ENCODE measurements at regions not wholly inside any gene's neighbourhood (a gene's known extent, or its start where the extent isn't known, plus 50 kb on each side); places are given as distances from the start of the nearest gene placed in this dataset.

DNA sequence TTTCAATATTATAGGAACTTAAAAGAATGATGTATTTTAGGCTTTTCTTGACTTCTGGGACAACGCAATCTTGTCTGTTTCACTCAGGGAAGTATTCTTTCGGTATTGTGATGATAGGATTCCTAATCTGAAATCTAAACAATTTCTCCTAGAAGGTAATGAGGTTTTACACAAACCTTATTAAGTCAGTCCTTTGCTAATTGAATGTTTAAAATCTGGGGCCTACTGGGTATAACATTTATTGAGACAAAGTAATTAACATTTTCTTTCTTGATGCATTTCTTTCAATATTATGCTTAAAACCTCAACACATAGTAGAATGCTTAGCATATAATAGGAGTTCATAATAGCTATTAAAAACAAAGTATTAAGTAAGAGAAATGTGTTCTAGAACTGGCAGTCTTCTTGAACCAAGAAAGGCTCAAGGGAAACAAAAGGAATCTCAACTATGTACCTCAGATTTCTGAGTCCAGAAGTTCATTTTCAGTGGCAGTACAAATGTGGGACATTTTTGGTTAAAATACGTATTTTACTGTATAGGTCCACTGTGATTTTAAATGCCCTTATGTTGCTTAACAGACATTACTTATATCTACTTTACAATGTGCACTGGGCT, 121.4 kb upstream of the BMP2 start:
- TF ChIP-seq, protein P1, sequence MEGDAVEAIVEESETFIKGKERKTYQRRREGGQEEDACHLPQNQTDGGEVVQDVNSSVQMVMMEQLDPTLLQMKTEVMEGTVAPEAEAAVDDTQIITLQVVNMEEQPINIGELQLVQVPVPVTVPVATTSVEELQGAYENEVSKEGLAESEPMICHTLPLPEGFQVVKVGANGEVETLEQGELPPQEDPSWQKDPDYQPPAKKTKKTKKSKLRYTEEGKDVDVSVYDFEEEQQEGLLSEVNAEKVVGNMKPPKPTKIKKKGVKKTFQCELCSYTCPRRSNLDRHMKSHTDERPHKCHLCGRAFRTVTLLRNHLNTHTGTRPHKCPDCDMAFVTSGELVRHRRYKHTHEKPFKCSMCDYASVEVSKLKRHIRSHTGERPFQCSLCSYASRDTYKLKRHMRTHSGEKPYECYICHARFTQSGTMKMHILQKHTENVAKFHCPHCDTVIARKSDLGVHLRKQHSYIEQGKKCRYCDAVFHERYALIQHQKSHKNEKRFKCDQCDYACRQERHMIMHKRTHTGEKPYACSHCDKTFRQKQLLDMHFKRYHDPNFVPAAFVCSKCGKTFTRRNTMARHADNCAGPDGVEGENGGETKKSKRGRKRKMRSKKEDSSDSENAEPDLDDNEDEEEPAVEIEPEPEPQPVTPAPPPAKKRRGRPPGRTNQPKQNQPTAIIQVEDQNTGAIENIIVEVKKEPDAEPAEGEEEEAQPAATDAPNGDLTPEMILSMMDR (IDR thresholded peaks at IDR 0.05; ENCODE audit: low read depth, low read length, missing input control), result no peak
- TF ChIP-seq, protein P2, sequence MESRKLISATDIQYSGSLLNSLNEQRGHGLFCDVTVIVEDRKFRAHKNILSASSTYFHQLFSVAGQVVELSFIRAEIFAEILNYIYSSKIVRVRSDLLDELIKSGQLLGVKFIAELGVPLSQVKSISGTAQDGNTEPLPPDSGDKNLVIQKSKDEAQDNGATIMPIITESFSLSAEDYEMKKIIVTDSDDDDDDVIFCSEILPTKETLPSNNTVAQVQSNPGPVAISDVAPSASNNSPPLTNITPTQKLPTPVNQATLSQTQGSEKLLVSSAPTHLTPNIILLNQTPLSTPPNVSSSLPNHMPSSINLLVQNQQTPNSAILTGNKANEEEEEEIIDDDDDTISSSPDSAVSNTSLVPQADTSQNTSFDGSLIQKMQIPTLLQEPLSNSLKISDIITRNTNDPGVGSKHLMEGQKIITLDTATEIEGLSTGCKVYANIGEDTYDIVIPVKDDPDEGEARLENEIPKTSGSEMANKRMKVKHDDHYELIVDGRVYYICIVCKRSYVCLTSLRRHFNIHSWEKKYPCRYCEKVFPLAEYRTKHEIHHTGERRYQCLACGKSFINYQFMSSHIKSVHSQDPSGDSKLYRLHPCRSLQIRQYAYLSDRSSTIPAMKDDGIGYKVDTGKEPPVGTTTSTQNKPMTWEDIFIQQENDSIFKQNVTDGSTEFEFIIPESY (IDR thresholded peaks at IDR 0.05), result no peak
- no peak for TF ChIP-seq RAD21 (IDR thresholded peaks at IDR 0.05)
- TF ChIP-seq FOXA2 (IDR thresholded peaks at IDR 0.05), result no peak
- TF ChIP-seq, protein P3, sequence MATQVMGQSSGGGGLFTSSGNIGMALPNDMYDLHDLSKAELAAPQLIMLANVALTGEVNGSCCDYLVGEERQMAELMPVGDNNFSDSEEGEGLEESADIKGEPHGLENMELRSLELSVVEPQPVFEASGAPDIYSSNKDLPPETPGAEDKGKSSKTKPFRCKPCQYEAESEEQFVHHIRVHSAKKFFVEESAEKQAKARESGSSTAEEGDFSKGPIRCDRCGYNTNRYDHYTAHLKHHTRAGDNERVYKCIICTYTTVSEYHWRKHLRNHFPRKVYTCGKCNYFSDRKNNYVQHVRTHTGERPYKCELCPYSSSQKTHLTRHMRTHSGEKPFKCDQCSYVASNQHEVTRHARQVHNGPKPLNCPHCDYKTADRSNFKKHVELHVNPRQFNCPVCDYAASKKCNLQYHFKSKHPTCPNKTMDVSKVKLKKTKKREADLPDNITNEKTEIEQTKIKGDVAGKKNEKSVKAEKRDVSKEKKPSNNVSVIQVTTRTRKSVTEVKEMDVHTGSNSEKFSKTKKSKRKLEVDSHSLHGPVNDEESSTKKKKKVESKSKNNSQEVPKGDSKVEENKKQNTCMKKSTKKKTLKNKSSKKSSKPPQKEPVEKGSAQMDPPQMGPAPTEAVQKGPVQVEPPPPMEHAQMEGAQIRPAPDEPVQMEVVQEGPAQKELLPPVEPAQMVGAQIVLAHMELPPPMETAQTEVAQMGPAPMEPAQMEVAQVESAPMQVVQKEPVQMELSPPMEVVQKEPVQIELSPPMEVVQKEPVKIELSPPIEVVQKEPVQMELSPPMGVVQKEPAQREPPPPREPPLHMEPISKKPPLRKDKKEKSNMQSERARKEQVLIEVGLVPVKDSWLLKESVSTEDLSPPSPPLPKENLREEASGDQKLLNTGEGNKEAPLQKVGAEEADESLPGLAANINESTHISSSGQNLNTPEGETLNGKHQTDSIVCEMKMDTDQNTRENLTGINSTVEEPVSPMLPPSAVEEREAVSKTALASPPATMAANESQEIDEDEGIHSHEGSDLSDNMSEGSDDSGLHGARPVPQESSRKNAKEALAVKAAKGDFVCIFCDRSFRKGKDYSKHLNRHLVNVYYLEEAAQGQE (IDR thresholded peaks at IDR 0.05), result no peak
- TF ChIP-seq JUND (IDR thresholded peaks at IDR 0.05), result no peak
- TF ChIP-seq TAF1 (conservative IDR thresholded peaks at IDR 0.05), result no peak
- no peak for TF ChIP-seq SP1 (IDR thresholded peaks at IDR 0.05)
- no peak for TF ChIP-seq YY1 (IDR thresholded peaks at IDR 0.05)
- TF ChIP-seq GABPA (IDR thresholded peaks at IDR 0.05 in 1 of 2, conservative IDR thresholded peaks at IDR 0.05 in 1 of 2), result no peak
- TF ChIP-seq, protein P4, sequence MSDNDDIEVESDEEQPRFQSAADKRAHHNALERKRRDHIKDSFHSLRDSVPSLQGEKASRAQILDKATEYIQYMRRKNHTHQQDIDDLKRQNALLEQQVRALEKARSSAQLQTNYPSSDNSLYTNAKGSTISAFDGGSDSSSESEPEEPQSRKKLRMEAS (IDR thresholded peaks at IDR 0.05), result no peak
